ENCODE measurements at regions not wholly inside any gene's neighbourhood (a gene's known extent, or its start where the extent isn't known, plus 50 kb on each side); places are given as distances from the start of the nearest gene placed in this dataset.
"Not testable (repeated sequence)": the region's sequence is repeated elsewhere in the genome, so short reads cannot be mapped to it uniquely, and the experiment has no call there.

- no peak for TF ChIP-seq CTCF (IDR thresholded peaks at IDR 0.05; ENCODE audit: insufficient read depth, low read depth, low read length)
- no peak for DNase-seq (ENCODE audit: low read depth)
Observed at GRCh38 chr1:230561570-230561969, 80.7 kb upstream of the COG2 start.

GRCh38 chr1:230558324-230558723, 84.0 kb upstream of the COG2 start:
- no peak for TF ChIP-seq CTCF (IDR thresholded peaks at IDR 0.05; ENCODE audit: insufficient read depth, low read depth, low read length)
- no peak overlapping the region for H3K4me3 ChIP-seq (ENCODE audit: low read depth, low read length)
- DNase-seq (ENCODE audit: low read depth) = no peak

More at GRCh38 chr1:230561570-230561969, 80.7 kb upstream of the COG2 start:
- H3K4me3 ChIP-seq (ENCODE audit: low read depth, low read length) = no peak overlapping the region

- TF ChIP-seq CTCF (IDR thresholded peaks at IDR 0.05; ENCODE audit: insufficient read depth, low read depth, low read length) = no peak
- H3K4me3 ChIP-seq (ENCODE audit: low read depth, low read length) = no peak overlapping the region
- no peak for DNase-seq (ENCODE audit: low read depth)
Observed at GRCh38 chr1:230556453-230556852, 85.8 kb upstream of the COG2 start.

- no peak overlapping the region for H3K4me3 ChIP-seq (ENCODE audit: low read depth, low read length)
- TF ChIP-seq CTCF (IDR thresholded peaks at IDR 0.05; ENCODE audit: insufficient read depth, low read depth, low read length) = no peak
- no peak for DNase-seq (ENCODE audit: low read depth)
Observed at GRCh38 chr1:230555814-230556213, 86.5 kb upstream of the COG2 start.

- no peak for TF ChIP-seq CTCF (IDR thresholded peaks at IDR 0.05; ENCODE audit: insufficient read depth, low read depth, low read length)
- no peak for DNase-seq (ENCODE audit: low read depth)
- H3K4me3 ChIP-seq (ENCODE audit: low read depth, low read length) = no peak overlapping the region
Observed at GRCh38 chr1:230552880-230553279, 89.4 kb upstream of the COG2 start.

- not testable (repeated sequence) for H3K4me3 ChIP-seq (ENCODE audit: low read depth, low read length); DNase-seq (ENCODE audit: low read depth)
Observed at GRCh38 chr1:230550945-230551344, 91.3 kb upstream of the COG2 start.

- H3K4me3 ChIP-seq (ENCODE audit: low read depth, low read length) = no peak overlapping the region
- no peak for TF ChIP-seq CTCF (IDR thresholded peaks at IDR 0.05; ENCODE audit: insufficient read depth, low read depth, low read length)
- DNase-seq (ENCODE audit: low read depth) = no peak
Observed at GRCh38 chr1:230550428-230550827, 91.9 kb upstream of the COG2 start.

All from fibroblast of villous mesenchyme (primary cell).